ENCODE measurements at regions not wholly inside any gene's neighbourhood (a gene's known extent, or its start where the extent isn't known, plus 50 kb on each side); places are given as distances from the start of the nearest gene placed in this dataset.

- H3K4me2 ChIP-seq (ENCODE audit: insufficient read depth, low read length): no peak overlapping the region
- H2AFZ ChIP-seq (ENCODE audit: low read length): no peak overlapping the region
- no peak for TF ChIP-seq CTCF (IDR thresholded peaks at IDR 0.05; ENCODE audit: extremely low read depth, low read depth, low read length)
- H3K4me1 ChIP-seq (ENCODE audit: insufficient read depth, low read length): no peaks in the 10 kb centered on the region
- H3K4me3 ChIP-seq (ENCODE audit: insufficient read depth, low read length): no peak overlapping the region
- no peak overlapping the region for H3K27ac ChIP-seq (ENCODE audit: low read depth, low read length)
- H4K20me1 ChIP-seq (ENCODE audit: insufficient read depth, low read length): no peaks in the 10 kb centered on the region
- H3K9me3 ChIP-seq (ENCODE audit: low read depth, low read length): no peaks in the 10 kb centered on the region
- DNase-seq (ENCODE audit: insufficient read length, low spot score, missing footprints): no peak
- H3K36me3 ChIP-seq (ENCODE audit: insufficient read depth, low read length): no peaks in the 10 kb centered on the region
- H3K79me2 ChIP-seq (ENCODE audit: insufficient read depth, low read length): no peaks in the 10 kb centered on the region
- no peaks in the 10 kb centered on the region for H3K27me3 ChIP-seq (ENCODE audit: insufficient read depth, low read length)
Observed at GRCh38 chrX:16518131-16518530, 131.8 kb upstream of the S100G start.

- no peak for TF ChIP-seq CTCF (IDR thresholded peaks at IDR 0.05; ENCODE audit: extremely low read depth, low read depth, low read length)
- no peak overlapping the region for H2AFZ ChIP-seq (ENCODE audit: low read length)
- H3K9me3 ChIP-seq (ENCODE audit: low read depth, low read length): no peaks in the 10 kb centered on the region
- no peaks in the 10 kb centered on the region for H3K27me3 ChIP-seq (ENCODE audit: insufficient read depth, low read length)
- H4K20me1 ChIP-seq (ENCODE audit: insufficient read depth, low read length): no peaks in the 10 kb centered on the region
- H3K36me3 ChIP-seq (ENCODE audit: insufficient read depth, low read length): no peaks in the 10 kb centered on the region
- H3K27ac ChIP-seq (ENCODE audit: low read depth, low read length): no peak overlapping the region
- H3K4me3 ChIP-seq (ENCODE audit: insufficient read depth, low read length): no peak overlapping the region
- no peak for DNase-seq (ENCODE audit: insufficient read length, low spot score, missing footprints)
- no peaks in the 10 kb centered on the region for H3K79me2 ChIP-seq (ENCODE audit: insufficient read depth, low read length)
- H3K4me1 ChIP-seq (ENCODE audit: insufficient read depth, low read length): no peaks in the 10 kb centered on the region
- H3K4me2 ChIP-seq (ENCODE audit: insufficient read depth, low read length): no peak overlapping the region
Observed at GRCh38 chrX:16524316-16524715, 125.6 kb upstream of the S100G start.

GRCh38 chrX:16526003-16526402 is 124.0 kb upstream of the S100G start:
- no peaks in the 10 kb centered on the region for H3K27me3 ChIP-seq (ENCODE audit: insufficient read depth, low read length)
- no peak overlapping the region for H3K27ac ChIP-seq (ENCODE audit: low read depth, low read length)
- no peak for TF ChIP-seq CTCF (IDR thresholded peaks at IDR 0.05; ENCODE audit: extremely low read depth, low read depth, low read length)
- H3K4me3 ChIP-seq (ENCODE audit: insufficient read depth, low read length): no peak overlapping the region
- no peak overlapping the region for H3K4me2 ChIP-seq (ENCODE audit: insufficient read depth, low read length)
- H3K79me2 ChIP-seq (ENCODE audit: insufficient read depth, low read length): no peaks in the 10 kb centered on the region
- no peaks in the 10 kb centered on the region for H4K20me1 ChIP-seq (ENCODE audit: insufficient read depth, low read length)
- H3K9me3 ChIP-seq (ENCODE audit: low read depth, low read length): no peaks in the 10 kb centered on the region
- DNase-seq (ENCODE audit: insufficient read length, low spot score, missing footprints): no peak
- H3K4me1 ChIP-seq (ENCODE audit: insufficient read depth, low read length): no peaks in the 10 kb centered on the region
- H2AFZ ChIP-seq (ENCODE audit: low read length): no peak overlapping the region
- H3K36me3 ChIP-seq (ENCODE audit: insufficient read depth, low read length): no peaks in the 10 kb centered on the region

GRCh38 chrX:16528620-16529019 is 121.3 kb upstream of the S100G start:
- DNase-seq (ENCODE audit: insufficient read length, low spot score, missing footprints): no peak
- Histone ChIP-seq H3K4me2 (ENCODE audit: insufficient read depth, low read length) (no peak overlapping the region), H3K4me3 (ENCODE audit: insufficient read depth, low read length) (no peak overlapping the region), H3K27ac (ENCODE audit: low read depth, low read length) (no peak overlapping the region), H4K20me1 (ENCODE audit: insufficient read depth, low read length) (no peaks in the 10 kb centered on the region), H3K9me3 (ENCODE audit: low read depth, low read length) (no peaks in the 10 kb centered on the region), H3K79me2 (ENCODE audit: insufficient read depth, low read length) (no peaks in the 10 kb centered on the region), H2AFZ (ENCODE audit: low read length) (no peak overlapping the region), H3K27me3 (ENCODE audit: insufficient read depth, low read length) (no peaks in the 10 kb centered on the region), H3K36me3 (ENCODE audit: insufficient read depth, low read length) (no peaks in the 10 kb centered on the region), H3K4me1 (ENCODE audit: insufficient read depth, low read length) (no peaks in the 10 kb centered on the region)
- no peak for TF ChIP-seq CTCF (IDR thresholded peaks at IDR 0.05; ENCODE audit: extremely low read depth, low read depth, low read length)
